LNCaP clone FGC (cell line): ENCODE measurements at regions not wholly inside any gene's neighbourhood (a gene's known extent, or its start where the extent isn't known, plus 50 kb on each side); places are given as distances from the start of the nearest gene placed in this dataset.

Source experiments
- DNase-seq: peaks from one replicate; pipeline ENCODE4 v3.0.0-alpha.2; 2011; ENCODE audit warnings: low read depth
- H3K4me3 ChIP-seq: 2 replicates; pipeline ENCODE4 v1.5.1; 2011; ENCODE audit warnings: mild to moderate bottlenecking, low read depth, low read length, control low read depth
- TF ChIP-seq, protein P1 (sequence below): IDR thresholded peaks from 2 replicates; pipeline ENCODE4 v1.5.1; 2012; ENCODE audit warnings: mild to moderate bottlenecking; ENCODE audit not compliant: control insufficient read depth, insufficient read depth; ENCODE audit errors: extremely low read depth

DNA sequence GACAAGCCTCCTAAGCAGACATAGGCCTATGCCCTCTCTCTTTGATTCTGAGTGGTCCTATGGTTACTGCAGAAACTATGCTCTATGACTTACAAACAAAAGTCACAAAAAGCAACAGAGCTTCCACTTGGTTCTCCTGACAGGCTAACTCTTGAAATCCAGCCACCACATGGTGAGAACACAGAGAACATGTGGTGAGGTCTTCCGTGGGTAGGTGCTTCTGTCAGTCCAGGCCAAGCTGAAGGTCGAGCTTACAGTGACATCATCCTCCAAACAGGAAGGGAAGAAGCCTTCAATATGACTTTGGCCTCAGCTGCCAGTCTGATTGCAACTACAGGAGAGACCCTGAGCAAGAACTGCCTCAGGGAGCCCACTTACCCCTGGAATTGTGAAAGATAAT lies 265.5 kb downstream of the TBX18 start:
- H3K4me3 ChIP-seq = no peak overlapping the region
- DNase-seq = no peak
- TF ChIP-seq, protein P1, sequence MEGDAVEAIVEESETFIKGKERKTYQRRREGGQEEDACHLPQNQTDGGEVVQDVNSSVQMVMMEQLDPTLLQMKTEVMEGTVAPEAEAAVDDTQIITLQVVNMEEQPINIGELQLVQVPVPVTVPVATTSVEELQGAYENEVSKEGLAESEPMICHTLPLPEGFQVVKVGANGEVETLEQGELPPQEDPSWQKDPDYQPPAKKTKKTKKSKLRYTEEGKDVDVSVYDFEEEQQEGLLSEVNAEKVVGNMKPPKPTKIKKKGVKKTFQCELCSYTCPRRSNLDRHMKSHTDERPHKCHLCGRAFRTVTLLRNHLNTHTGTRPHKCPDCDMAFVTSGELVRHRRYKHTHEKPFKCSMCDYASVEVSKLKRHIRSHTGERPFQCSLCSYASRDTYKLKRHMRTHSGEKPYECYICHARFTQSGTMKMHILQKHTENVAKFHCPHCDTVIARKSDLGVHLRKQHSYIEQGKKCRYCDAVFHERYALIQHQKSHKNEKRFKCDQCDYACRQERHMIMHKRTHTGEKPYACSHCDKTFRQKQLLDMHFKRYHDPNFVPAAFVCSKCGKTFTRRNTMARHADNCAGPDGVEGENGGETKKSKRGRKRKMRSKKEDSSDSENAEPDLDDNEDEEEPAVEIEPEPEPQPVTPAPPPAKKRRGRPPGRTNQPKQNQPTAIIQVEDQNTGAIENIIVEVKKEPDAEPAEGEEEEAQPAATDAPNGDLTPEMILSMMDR = no peak

DNA sequence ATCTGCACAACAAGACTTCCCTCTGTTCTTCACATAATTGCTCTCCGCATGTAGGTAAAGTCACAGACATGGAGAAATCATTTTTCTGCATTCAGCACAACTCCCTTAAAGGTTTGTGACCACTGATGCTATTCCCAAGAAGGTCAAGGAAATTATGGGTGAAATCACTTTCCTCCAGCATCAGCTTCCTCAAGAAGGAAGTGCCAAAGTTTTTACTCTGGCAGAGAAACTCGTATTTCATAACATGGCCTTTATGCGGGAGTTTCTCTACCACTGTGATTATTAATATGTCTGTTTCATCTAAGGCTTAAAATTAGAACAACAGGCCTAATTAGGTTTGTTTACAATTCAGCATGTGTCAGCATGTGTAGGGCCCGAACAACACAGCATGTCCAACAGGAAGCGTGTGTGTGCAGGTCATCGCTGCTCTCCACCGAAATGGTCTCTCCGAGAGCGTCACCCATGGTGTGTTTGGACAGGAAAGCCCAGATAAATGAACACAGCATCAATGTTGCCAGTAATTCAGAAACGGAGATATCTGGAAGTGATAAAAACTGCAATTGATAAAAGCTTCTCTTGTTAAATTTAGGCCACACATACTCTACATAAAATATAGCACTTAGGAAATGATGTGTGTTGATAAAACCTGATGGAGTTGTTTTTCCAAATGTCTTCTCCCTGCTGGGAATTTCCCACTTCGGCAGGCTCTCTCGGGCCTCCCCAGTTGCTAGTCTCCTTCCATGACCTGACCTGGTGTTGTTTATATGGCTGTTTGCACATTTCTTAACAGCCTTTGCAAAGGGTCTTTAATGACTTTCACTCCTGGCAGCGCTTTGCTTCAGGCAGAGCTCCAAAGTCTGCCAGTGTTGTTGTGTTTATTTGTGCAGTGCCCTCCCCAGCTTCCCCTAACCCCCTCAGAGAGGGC lies 265.1 kb upstream of the CEP162 start:
- TF ChIP-seq, protein P1 = no peak
- DNase-seq = no peak
- H3K4me3 ChIP-seq = no peak overlapping the region

DNA sequence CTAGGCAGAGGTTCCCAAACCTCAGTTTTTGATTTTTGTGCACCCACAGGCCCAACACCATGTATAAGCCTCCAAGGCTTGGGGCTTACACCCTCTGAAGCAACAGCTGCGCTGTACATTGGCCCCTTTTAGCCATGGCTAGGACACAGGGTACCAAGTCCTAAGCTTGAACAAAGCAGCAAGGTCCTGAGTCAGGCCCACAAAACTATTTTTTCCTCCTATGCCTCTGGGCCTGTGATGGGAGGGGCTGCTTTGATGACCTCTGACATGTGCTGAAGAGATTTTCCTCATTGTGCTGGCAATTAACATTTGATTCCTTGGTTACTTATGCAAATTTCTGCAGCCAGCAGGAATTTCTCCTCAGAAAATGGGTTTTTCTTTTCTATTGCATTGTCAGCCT lies 262.2 kb upstream of the CEP162 start:
- DNase-seq = no peak
- TF ChIP-seq, protein P1 = no peak
- H3K4me3 ChIP-seq = no peak overlapping the region

DNA sequence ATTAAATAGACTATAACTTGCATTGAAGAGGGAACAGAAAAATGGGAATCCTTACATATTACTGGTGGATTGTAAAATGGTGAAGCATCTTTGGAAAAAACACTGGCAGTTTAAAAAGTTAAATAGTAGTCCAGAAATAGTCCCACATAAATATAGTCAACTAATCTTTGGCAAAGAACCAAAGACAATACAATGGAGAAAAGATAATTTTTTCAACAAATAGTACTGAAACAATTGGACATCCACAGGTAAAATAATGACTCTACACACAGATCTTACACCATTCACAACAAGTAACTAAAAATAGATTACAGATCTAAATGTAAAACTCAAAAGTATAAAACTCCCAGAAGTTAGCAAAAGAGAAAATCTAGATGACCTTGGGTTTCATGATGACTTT lies 259.1 kb upstream of the CEP162 start:
- DNase-seq = no peak
- no peak overlapping the region for H3K4me3 ChIP-seq
- TF ChIP-seq, protein P1 = no peak

DNA sequence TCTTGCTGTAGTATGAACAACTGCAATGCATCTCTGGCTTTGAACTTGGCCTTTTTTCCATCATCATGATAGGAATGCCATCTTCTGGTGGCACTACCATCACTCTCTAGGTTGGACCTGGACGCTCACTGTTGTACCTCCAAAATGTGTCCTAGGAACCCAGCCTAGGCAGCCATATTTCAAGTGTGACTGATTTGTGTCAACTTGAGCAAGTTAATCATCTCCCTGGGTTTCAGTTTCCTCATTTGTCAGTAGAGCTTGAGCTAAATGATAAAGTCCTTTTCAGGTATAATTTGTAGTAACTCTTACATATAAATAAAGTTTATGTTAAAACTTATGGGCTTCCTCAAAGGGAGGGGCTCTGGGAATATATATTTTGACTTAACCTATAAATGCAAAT lies 241.7 kb upstream of the CEP162 start:
- H3K4me3 ChIP-seq = no peak overlapping the region
- no peak for DNase-seq
- TF ChIP-seq, protein P1 = no peak

DNA sequence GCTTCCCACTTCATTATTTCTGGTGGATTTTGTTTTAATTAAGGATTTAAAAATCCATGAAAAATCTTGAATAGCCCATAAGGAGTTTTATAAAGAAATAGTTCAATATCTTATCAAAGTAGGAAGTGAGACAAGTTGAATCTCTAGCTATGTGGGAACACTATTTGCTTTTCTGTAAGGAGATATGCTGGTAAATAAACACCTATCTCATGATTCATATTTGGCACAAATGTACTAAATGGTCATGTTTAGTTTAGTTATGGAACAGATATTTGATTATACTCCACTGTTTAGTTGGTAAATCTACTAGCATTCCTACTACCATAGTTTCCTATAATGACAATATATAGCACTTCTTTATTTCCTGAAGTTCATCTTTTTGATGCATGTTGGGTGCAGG lies 239.9 kb upstream of the CEP162 start:
- DNase-seq = peak; percentile 18
- TF ChIP-seq, protein P1 = no peak
- no peak overlapping the region for H3K4me3 ChIP-seq

DNA sequence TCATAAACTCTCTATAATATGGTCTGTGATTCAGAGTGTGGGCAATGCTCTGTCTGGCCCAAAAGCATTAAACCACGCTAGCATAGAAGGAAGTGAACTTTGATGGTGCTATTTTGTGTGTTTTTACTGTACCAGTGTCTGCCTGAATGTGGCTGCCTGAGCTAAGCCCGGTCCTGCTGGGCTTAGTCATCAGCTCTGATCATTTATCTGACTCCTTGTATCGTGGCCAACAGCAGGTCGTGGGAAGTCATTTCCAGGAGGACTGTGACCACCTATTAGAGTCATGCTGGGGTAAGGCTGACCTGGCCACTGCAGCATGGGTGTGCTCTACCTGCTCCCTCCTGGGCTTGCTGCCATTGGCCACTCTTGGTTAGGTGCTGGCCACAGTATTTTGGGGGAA lies 239.1 kb upstream of the CEP162 start:
- TF ChIP-seq, protein P1 = no peak
- peak; percentile 6 for DNase-seq
- H3K4me3 ChIP-seq = no peak overlapping the region
